ENCODE measurements at regions not wholly inside any gene's neighbourhood (a gene's known extent, or its start where the extent isn't known, plus 50 kb on each side); places are given as distances from the start of the nearest gene placed in this dataset.
"Not testable (repeated sequence)": the region's sequence is repeated elsewhere in the genome, so short reads cannot be mapped to it uniquely, and the experiment has no call there.

GRCh38 chr22:26835929-26836528, 178.6 kb downstream of the MIAT start:
- ATAC-seq: peak; percentile 80
- TF ChIP-seq OSR1 (CRISPR knock-in tag; IDR thresholded peaks at IDR 0.05) (no peak), ZFP3 (CRISPR knock-in tag; IDR thresholded peaks at IDR 0.05) (no peak), PPARA (CRISPR knock-in tag; IDR thresholded peaks at IDR 0.05; ENCODE audit: borderline replicate concordance) (no peak), ARNTL (CRISPR knock-in tag; IDR thresholded peaks at IDR 0.05; ENCODE audit: borderline replicate concordance, low read depth) (no peak), ISL1 (CRISPR knock-in tag; IDR thresholded peaks at IDR 0.05) (no peak), ZNF565 (CRISPR knock-in tag; conservative IDR thresholded peaks at IDR 0.05; ENCODE audit: low read depth) (no peak), TOX (CRISPR knock-in tag; IDR thresholded peaks at IDR 0.05; ENCODE audit: borderline replicate concordance) (no peak), CSDC2 (CRISPR knock-in tag; IDR thresholded peaks at IDR 0.05) (no peak), CSRNP3 (CRISPR knock-in tag; IDR thresholded peaks at IDR 0.05) (no peak), ESRRG (CRISPR knock-in tag; IDR thresholded peaks at IDR 0.05) (no peak)

- TF ChIP-seq GLIS3 (CRISPR knock-in tag; IDR thresholded peaks at IDR 0.05) (no peak), TOX (CRISPR knock-in tag; IDR thresholded peaks at IDR 0.05; ENCODE audit: borderline replicate concordance) (no peak), ZNF70 (CRISPR knock-in tag; IDR thresholded peaks at IDR 0.05) (no peak), ZNF8 (CRISPR knock-in tag; IDR thresholded peaks at IDR 0.05) (no peak)
- no peak for ATAC-seq
Observed at GRCh38 chr22:26837784-26838470, 180.5 kb downstream of the MIAT start.

GRCh38 chr22:26838471-26838825, 181.1 kb downstream of the MIAT start:
- ATAC-seq: no peak
- no peak for TF ChIP-seq ZFP3 (CRISPR knock-in tag; IDR thresholded peaks at IDR 0.05)
- no peak for TF ChIP-seq ZFP30 (CRISPR knock-in tag; IDR thresholded peaks at IDR 0.05)
- no peak for TF ChIP-seq ESRRG (CRISPR knock-in tag; IDR thresholded peaks at IDR 0.05)
- TF ChIP-seq SNAI2 (CRISPR knock-in tag; IDR thresholded peaks at IDR 0.05): no peak
- no peak for TF ChIP-seq CSRNP3 (CRISPR knock-in tag; IDR thresholded peaks at IDR 0.05)
- TF ChIP-seq BACH2 (CRISPR knock-in tag; IDR thresholded peaks at IDR 0.05; ENCODE audit: borderline replicate concordance): no peak
- no peak for TF ChIP-seq ZNF8 (CRISPR knock-in tag; IDR thresholded peaks at IDR 0.05)

- ATAC-seq: no peak
- TF ChIP-seq OSR1 (CRISPR knock-in tag; IDR thresholded peaks at IDR 0.05): no peak
- TF ChIP-seq TOX (CRISPR knock-in tag; IDR thresholded peaks at IDR 0.05; ENCODE audit: borderline replicate concordance): no peak
- no peak for TF ChIP-seq ZFP30 (CRISPR knock-in tag; IDR thresholded peaks at IDR 0.05)
- TF ChIP-seq RARB (CRISPR knock-in tag; IDR thresholded peaks at IDR 0.05): no peak
- TF ChIP-seq ARNTL (CRISPR knock-in tag; IDR thresholded peaks at IDR 0.05; ENCODE audit: borderline replicate concordance, low read depth): no peak
- no peak for TF ChIP-seq ZFP3 (CRISPR knock-in tag; IDR thresholded peaks at IDR 0.05)
Observed at GRCh38 chr22:26839216-26839615, 181.8 kb downstream of the MIAT start.

- not testable (repeated sequence) for ATAC-seq
Observed at GRCh38 chr22:26840770-26841169, 183.4 kb downstream of the MIAT start.

- no peak for ATAC-seq
- no peak for TF ChIP-seq ZNF565 (CRISPR knock-in tag; conservative IDR thresholded peaks at IDR 0.05; ENCODE audit: low read depth)
- no peak for TF ChIP-seq TSHZ2 (CRISPR knock-in tag; IDR thresholded peaks at IDR 0.05)
- no peak for TF ChIP-seq OSR1 (CRISPR knock-in tag; IDR thresholded peaks at IDR 0.05)
- no peak for TF ChIP-seq PATZ1 (CRISPR knock-in tag; IDR thresholded peaks at IDR 0.05; ENCODE audit: borderline replicate concordance)
- TF ChIP-seq RARB (CRISPR knock-in tag; IDR thresholded peaks at IDR 0.05): no peak
- no peak for TF ChIP-seq ZFP30 (CRISPR knock-in tag; IDR thresholded peaks at IDR 0.05)
- TF ChIP-seq ZNF70 (CRISPR knock-in tag; IDR thresholded peaks at IDR 0.05): no peak
- TF ChIP-seq TOX (CRISPR knock-in tag; IDR thresholded peaks at IDR 0.05; ENCODE audit: borderline replicate concordance): no peak
- TF ChIP-seq ARNTL (CRISPR knock-in tag; IDR thresholded peaks at IDR 0.05; ENCODE audit: borderline replicate concordance, low read depth): no peak
- no peak for TF ChIP-seq CSRNP3 (CRISPR knock-in tag; IDR thresholded peaks at IDR 0.05)
- no peak for TF ChIP-seq CSDC2 (CRISPR knock-in tag; IDR thresholded peaks at IDR 0.05)
- no peak for TF ChIP-seq ESRRG (CRISPR knock-in tag; IDR thresholded peaks at IDR 0.05)
- no peak for TF ChIP-seq CREB5 (CRISPR knock-in tag; IDR thresholded peaks at IDR 0.05; ENCODE audit: low read depth)
Observed at GRCh38 chr22:26842103-26842502, 184.7 kb downstream of the MIAT start.
